IMR-90 (cell line): ENCODE measurements at regions not wholly inside any gene's neighbourhood (a gene's known extent, or its start where the extent isn't known, plus 50 kb on each side); places are given as distances from the start of the nearest gene placed in this dataset.

Experiments used
- ATAC-seq: fragments of 200-7000 bp; cut with Tn5 transposase; 2 replicates; pipeline ENCODE4 v1.9.1; 2020; ENCODE audit warnings: low read depth, mild to moderate bottlenecking, moderate library complexity
- BruUV-seq: library from RNA; stranded (reverse); fragments of 400-500 nt; replicated peaks from 2 replicates; lab custom pipeline; 2021; lab: Mats Ljungman, UMichigan
- CTCF ChIA-PET: fragments of 300-600 bp; formaldehyde crosslinking; extraction: SDS; loops from one replicate; lab custom pipeline; 2021; ENCODE audit warnings: antibody characterized with exemption; lab: Yijun Ruan, JAX
- POLR2A ChIA-PET: fragments of 300-600 bp; sonication (Branson Sonifier 250); formaldehyde crosslinking; loops from one replicate; lab custom pipeline; 2022; ENCODE audit warnings: antibody characterized with exemption; ENCODE audit not compliant: unreplicated experiment; lab: Charles Lee
- DNase-seq: peaks from one replicate; pipeline ENCODE4 v3.0.0; 2013
- H2AFZ ChIP-seq: replicated peaks from 2 replicates; pipeline ENCODE3; 2013; ENCODE audit warnings: low read length, mild to moderate bottlenecking; ENCODE audit not compliant: poor library complexity
- H2AK5ac ChIP-seq: 2 replicates; pipeline ENCODE4 v1.6.1; 2013; ENCODE audit warnings: low read depth, low read length, inconsistent platforms
- H2AK9ac ChIP-seq: replicated peaks from 2 replicates; pipeline ENCODE3; 2013; ENCODE audit warnings: mild to moderate bottlenecking, low read depth, low read length, moderate library complexity; ENCODE audit not compliant: poor library complexity
- H2BK120ac ChIP-seq: 2 replicates; pipeline ENCODE4 v1.6.1; 2013; ENCODE audit warnings: low read depth, low read length, inconsistent platforms
- H2BK15ac ChIP-seq: 3 replicates; pipeline ENCODE4 v1.6.1; 2013; ENCODE audit warnings: low read depth, low read length, inconsistent platforms
- H2BK20ac ChIP-seq: 2 replicates; pipeline ENCODE4 v1.6.1; 2013; ENCODE audit warnings: low read depth, mild to moderate bottlenecking, inconsistent platforms, low read length, moderate library complexity
- H2BK5ac ChIP-seq: 2 replicates; pipeline ENCODE4 v1.6.1; 2013; ENCODE audit warnings: mild to moderate bottlenecking, low read depth, low read length, inconsistent platforms; ENCODE audit not compliant: poor library complexity, severe bottlenecking
- H3K14ac ChIP-seq: replicated peaks from 2 replicates; pipeline ENCODE4 v1.6.1; 2013; ENCODE audit warnings: low read depth, low read length, inconsistent platforms
- H3K18ac ChIP-seq: 2 replicates; pipeline ENCODE4 v1.6.1; 2013; ENCODE audit warnings: low read depth, low read length, control low read depth
- H3K23ac ChIP-seq: 2 replicates; pipeline ENCODE4 v1.6.1; 2013; ENCODE audit warnings: low read depth, low read length, inconsistent platforms
- H3K27ac ChIP-seq: 2 replicates; pipeline ENCODE4 v1.5.1; 2013; ENCODE audit warnings: mild to moderate bottlenecking, control low read depth, low read length; ENCODE audit not compliant: insufficient read depth
- H3K27me3 ChIP-seq: 2 replicates; pipeline ENCODE4 v1.6.1; 2013; ENCODE audit warnings: low read length; ENCODE audit not compliant: control insufficient read depth, insufficient read depth
- H3K36me3 ChIP-seq: 2 replicates; pipeline ENCODE4 v1.6.1; 2013; ENCODE audit warnings: low read length, mixed read lengths; ENCODE audit not compliant: control insufficient read depth, insufficient read depth
- H3K4ac ChIP-seq: 2 replicates; pipeline ENCODE4 v1.6.1; 2013; ENCODE audit warnings: low read depth, low read length, inconsistent platforms
- H3K4me1 ChIP-seq: 2 replicates; pipeline ENCODE4 v1.6.1; 2013; ENCODE audit warnings: low read length, mixed read lengths; ENCODE audit not compliant: control insufficient read depth, insufficient read depth
- H3K4me2 ChIP-seq: 2 replicates; pipeline ENCODE4 v1.6.1; 2013; ENCODE audit warnings: low read depth, mild to moderate bottlenecking, control low read depth, low read length, moderate library complexity
- H3K4me3 ChIP-seq: 2 replicates; pipeline ENCODE4 v1.5.1; 2013; ENCODE audit warnings: low read depth, mild to moderate bottlenecking, control low read depth, low read length, moderate library complexity; ENCODE audit not compliant: insufficient read depth
- H3K56ac ChIP-seq: 2 replicates; pipeline ENCODE4 v1.6.1; 2013; ENCODE audit warnings: low read length, inconsistent platforms; ENCODE audit not compliant: insufficient read depth; ENCODE audit errors: extremely low read depth
- H3K79me1 ChIP-seq, 2 experiments: 2 replicates each; pipeline ENCODE4 v1.6.1; 2013; ENCODE audit warnings: low read length in 2 of 2, inconsistent platforms in 1 of 2, low read depth in 1 of 2
- H3K9ac ChIP-seq: 2 replicates; pipeline ENCODE4 v1.6.1; 2013; ENCODE audit warnings: low read depth, low read length, control low read depth
- H3K9me1 ChIP-seq: 2 replicates; pipeline ENCODE4 v1.6.1; 2013; ENCODE audit warnings: low read length, inconsistent platforms; ENCODE audit not compliant: insufficient read depth
- H3K9me3 ChIP-seq: 2 replicates; pipeline ENCODE4 v1.6.1; 2013; ENCODE audit warnings: low read length; ENCODE audit not compliant: control insufficient read depth, insufficient read depth
- H4K20me1 ChIP-seq: 2 replicates; pipeline ENCODE4 v1.6.1; 2013; ENCODE audit warnings: low read length, inconsistent platforms; ENCODE audit not compliant: insufficient read depth
- H4K5ac ChIP-seq: 2 replicates; pipeline ENCODE4 v1.6.1; 2013; ENCODE audit warnings: mild to moderate bottlenecking, low read depth, low read length, control low read depth
- H4K8ac ChIP-seq, 2 experiments: 2 replicates each; pipeline ENCODE4 v1.6.1; 2013; ENCODE audit warnings: low read depth in 2 of 2, low read length in 2 of 2, control low read depth in 1 of 2, inconsistent platforms in 1 of 2
- H4K91ac ChIP-seq: 2 replicates; pipeline ENCODE4 v1.6.1; 2013; ENCODE audit warnings: low read depth, low read length, inconsistent platforms; ENCODE audit not compliant: insufficient read depth
- BHLHE40 ChIP-seq: fragments of 150-350 bp; IDR thresholded peaks from 2 replicates; pipeline ENCODE4 v1.6.1; 2016; ENCODE audit warnings: mild to moderate bottlenecking, low read depth, low read length
- CHD1 ChIP-seq: IDR thresholded peaks from 2 replicates; pipeline ENCODE4 v1.6.1; 2012; ENCODE audit warnings: low read depth, low read length, improper control_type of control experiment
- CTCF ChIP-seq: conservative IDR thresholded peaks from 2 replicates; pipeline ENCODE4 v1.5.1; 2012; ENCODE audit warnings: mild to moderate bottlenecking, low read depth, low read length, improper control_type of control experiment
- ELK1 ChIP-seq: fragments of 150-350 bp; IDR thresholded peaks from 2 replicates; pipeline ENCODE4 v1.6.1; 2016; ENCODE audit warnings: low read depth, mild to moderate bottlenecking, low read length, moderate library complexity, borderline replicate concordance
- FOS ChIP-seq: fragments of 150-350 bp; IDR thresholded peaks from 2 replicates; pipeline ENCODE4 v1.6.1; 2016; ENCODE audit warnings: low read depth, low read length
- MAFK ChIP-seq: IDR thresholded peaks from 2 replicates; pipeline ENCODE4 v1.6.1; 2012; ENCODE audit warnings: low read depth, low read length, improper control_type of control experiment
- MXI1 ChIP-seq: IDR thresholded peaks from 2 replicates; pipeline ENCODE4 v1.6.1; 2012; ENCODE audit warnings: low read depth, mild to moderate bottlenecking, low read length, moderate library complexity, borderline replicate concordance
- NFE2L2 ChIP-seq: fragments of 150-350 bp; IDR thresholded peaks from 2 replicates; pipeline ENCODE4 v1.6.1; 2016; ENCODE audit warnings: low read depth, mild to moderate bottlenecking, low read length
- POLR2A ChIP-seq: IDR thresholded peaks from 2 replicates; pipeline ENCODE4 v1.6.1; 2012; ENCODE audit warnings: mild to moderate bottlenecking, low read depth, low read length
- RAD21 ChIP-seq: IDR thresholded peaks from 2 replicates; pipeline ENCODE4 v1.6.1; 2012; ENCODE audit warnings: low read length, improper control_type of control experiment
- RCOR1 ChIP-seq: IDR thresholded peaks from 2 replicates; pipeline ENCODE4 v1.6.1; 2012; ENCODE audit warnings: mild to moderate bottlenecking, low read length, improper control_type of control experiment; ENCODE audit not compliant: insufficient replicate concordance
- RFX5 ChIP-seq: IDR thresholded peaks from 2 replicates; pipeline ENCODE4 v1.8.0; 2012; ENCODE audit warnings: low read depth, mild to moderate bottlenecking, low read length, moderate library complexity
- SMC3 ChIP-seq: fragments of 150-350 bp; IDR thresholded peaks from 2 replicates; pipeline ENCODE4 v1.6.1; 2016; ENCODE audit warnings: low read depth, mild to moderate bottlenecking, antibody characterized with exemption, low read length, moderate library complexity
- USF2 ChIP-seq: fragments of 150-350 bp; IDR thresholded peaks from 2 replicates; pipeline ENCODE4 v1.6.1; 2017; ENCODE audit warnings: mild to moderate bottlenecking, antibody characterized with exemption, low read length, low read depth
- WGBS, 2 experiments: methylation state at CpG; one replicate each; pipeline versions ENCODE4 v1.1.5 to v1.1.7; 2013; ENCODE audit warnings: missing lambda C conversion rate in 2 of 2; ENCODE audit not compliant: insufficient read length in 1 of 2; ENCODE audit errors: extremely low coverage in 2 of 2; 5-methylcytosine and 5-hydroxymethylcytosine counted together
- dilution Hi-C: fragments of 300-500 bp; cut with HindIII; formaldehyde crosslinking; loops from one replicate; pipeline ENCODE4 v1.14.3; 2018; ENCODE audit warnings: low sequenced_read_pairs; ENCODE audit not compliant: unreplicated experiment
- in situ Hi-C: fragments of 300-500 bp; cut with MboI; formaldehyde crosslinking; loops from 3 replicates; pipeline ENCODE4 v1.14.3; 2019; ENCODE audit warnings: low sequenced_read_pairs, inconsistent platforms, mixed read lengths
- intact Hi-C: fragments of 100-400 bp; cut with micrococcal nuclease; formaldehyde crosslinking; loops from 2 replicates; pipeline ENCODE4 v1.10.0; 2022

GRCh38 chr15:47897525-47897924 is 180.2 kb downstream of the SEMA6D start:
- Histone ChIP-seq H4K91ac (no peak overlapping the region), H2BK15ac (no peak overlapping the region), H2BK120ac (no peak overlapping the region), H3K79me1 (no peaks in the 10 kb centered on the region), H3K4me3 (no peak overlapping the region), H2AK5ac (no peak overlapping the region), H3K23ac (no peak overlapping the region), H3K27me3 (no peaks in the 10 kb centered on the region), H3K9me1 (no peaks in the 10 kb centered on the region), H4K20me1 (no peaks in the 10 kb centered on the region), H2BK5ac (no peak overlapping the region), H3K9ac (no peak overlapping the region), H3K9me3 (no peaks in the 10 kb centered on the region), H3K18ac (no peak overlapping the region), H4K5ac (no peak overlapping the region), H4K8ac (no peak overlapping the region), H3K56ac (no peak overlapping the region), H2AFZ (no peak overlapping the region), H2AK9ac (no peak overlapping the region), H3K4me2 (no peak overlapping the region), H3K4me1 (no peaks in the 10 kb centered on the region), H3K14ac (no peak overlapping the region), H2BK20ac (no peak overlapping the region), H3K27ac (no peak overlapping the region), H3K36me3 (no peaks in the 10 kb centered on the region), H3K4ac (no peak overlapping the region)
- no CpG with 5 or more reads among the region's 2 CpGs for WGBS, 2 experiments
- no TSS peak for BruUV-seq
- no peak for ATAC-seq
- ChIA-PET POLR2A (no interaction called here), CTCF (interaction anchor here (0.6 kb wide), 1 partner anchor 24 kb away, joined by 3 read pairs; no protein-coding TSS in a partner anchor)
- dilution Hi-C loops = no loop called here
- no peak for TF ChIP-seq RCOR1
- TF ChIP-seq NFE2L2 = no peak
- TF ChIP-seq MXI1 = no peak
- TF ChIP-seq RFX5 = no peak
- no peak for TF ChIP-seq RAD21
- no peak for TF ChIP-seq CTCF
- TF ChIP-seq SMC3 = no peak
- no peak for TF ChIP-seq MAFK
- no peak for TF ChIP-seq ELK1
- TF ChIP-seq USF2 = no peak
- no peak for TF ChIP-seq BHLHE40
- no peak for TF ChIP-seq CHD1
- no peak for TF ChIP-seq FOS
- no peak for TF ChIP-seq POLR2A
- in situ Hi-C loops = no loop called here
- DNase-seq = no peak
- intact Hi-C loops = no loop called here
